Fibroblast of pulmonary artery (primary cell): ENCODE measurements at regions not wholly inside any gene's neighbourhood (a gene's known extent, or its start where the extent isn't known, plus 50 kb on each side); places are given as distances from the start of the nearest gene placed in this dataset.
"Not testable (repeated sequence)": the region's sequence is repeated elsewhere in the genome, so short reads cannot be mapped to it uniquely, and the experiment has no call there.

Source experiments
- DNase-seq: peaks from one replicate; pipeline ENCODE4 v3.0.0-alpha.2; 2010; ENCODE audit warnings: low read depth
- H3K4me3 ChIP-seq: replicated peaks from 2 replicates; pipeline ENCODE4 v1.5.1; 2011; ENCODE audit warnings: low read depth, mild to moderate bottlenecking, control low read depth, low read length, moderate library complexity
- TF ChIP-seq, protein P1 (sequence below): IDR thresholded peaks from 2 replicates; pipeline ENCODE4 v1.5.1; 2011; ENCODE audit warnings: mild to moderate bottlenecking, control low read depth, low read length, inconsistent platforms; ENCODE audit errors: missing control alignments

DNA sequence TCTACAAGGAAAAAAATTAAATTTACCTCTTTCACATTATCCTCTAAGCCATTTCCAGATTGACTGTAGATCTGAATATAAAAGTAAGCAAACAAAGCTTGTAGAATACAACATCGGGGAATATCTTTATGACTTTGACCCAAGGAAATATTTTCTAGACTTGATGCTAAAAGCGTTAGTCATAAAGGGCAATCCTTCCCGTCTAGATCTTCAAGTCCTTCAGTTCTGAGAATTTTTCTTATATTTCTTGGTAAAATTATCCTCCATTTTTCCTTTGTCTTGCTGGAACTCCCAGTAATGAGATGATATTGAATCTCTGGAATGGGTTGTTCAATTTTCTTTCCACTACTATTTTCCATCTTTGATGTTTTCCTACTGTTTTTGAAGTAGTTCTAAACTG, 77.8 kb upstream of the ZNF184 start:
- H3K4me3 ChIP-seq: no peak overlapping the region
- TF ChIP-seq, protein P1, sequence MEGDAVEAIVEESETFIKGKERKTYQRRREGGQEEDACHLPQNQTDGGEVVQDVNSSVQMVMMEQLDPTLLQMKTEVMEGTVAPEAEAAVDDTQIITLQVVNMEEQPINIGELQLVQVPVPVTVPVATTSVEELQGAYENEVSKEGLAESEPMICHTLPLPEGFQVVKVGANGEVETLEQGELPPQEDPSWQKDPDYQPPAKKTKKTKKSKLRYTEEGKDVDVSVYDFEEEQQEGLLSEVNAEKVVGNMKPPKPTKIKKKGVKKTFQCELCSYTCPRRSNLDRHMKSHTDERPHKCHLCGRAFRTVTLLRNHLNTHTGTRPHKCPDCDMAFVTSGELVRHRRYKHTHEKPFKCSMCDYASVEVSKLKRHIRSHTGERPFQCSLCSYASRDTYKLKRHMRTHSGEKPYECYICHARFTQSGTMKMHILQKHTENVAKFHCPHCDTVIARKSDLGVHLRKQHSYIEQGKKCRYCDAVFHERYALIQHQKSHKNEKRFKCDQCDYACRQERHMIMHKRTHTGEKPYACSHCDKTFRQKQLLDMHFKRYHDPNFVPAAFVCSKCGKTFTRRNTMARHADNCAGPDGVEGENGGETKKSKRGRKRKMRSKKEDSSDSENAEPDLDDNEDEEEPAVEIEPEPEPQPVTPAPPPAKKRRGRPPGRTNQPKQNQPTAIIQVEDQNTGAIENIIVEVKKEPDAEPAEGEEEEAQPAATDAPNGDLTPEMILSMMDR: no peak
- no peak for DNase-seq

DNA sequence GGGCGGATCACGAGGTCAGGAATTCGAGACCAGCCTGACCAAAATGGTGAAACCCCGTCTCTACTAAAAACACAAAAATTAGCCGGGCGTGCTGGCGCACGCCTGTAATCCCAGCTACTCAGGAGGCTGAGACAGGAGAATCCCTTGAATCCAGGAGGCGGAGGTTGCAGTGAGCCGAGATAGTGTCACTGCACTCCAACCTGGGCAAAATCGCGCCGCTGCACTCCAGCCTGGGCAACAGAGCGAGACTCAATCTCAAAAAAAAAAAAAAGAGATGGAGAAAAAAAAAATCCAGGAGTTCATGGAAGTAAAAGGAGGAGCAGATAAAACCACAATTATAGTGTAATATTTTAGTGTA, 76.3 kb upstream of the ZNF184 start:
- not testable (repeated sequence) for DNase-seq, H3K4me3 ChIP-seq

DNA sequence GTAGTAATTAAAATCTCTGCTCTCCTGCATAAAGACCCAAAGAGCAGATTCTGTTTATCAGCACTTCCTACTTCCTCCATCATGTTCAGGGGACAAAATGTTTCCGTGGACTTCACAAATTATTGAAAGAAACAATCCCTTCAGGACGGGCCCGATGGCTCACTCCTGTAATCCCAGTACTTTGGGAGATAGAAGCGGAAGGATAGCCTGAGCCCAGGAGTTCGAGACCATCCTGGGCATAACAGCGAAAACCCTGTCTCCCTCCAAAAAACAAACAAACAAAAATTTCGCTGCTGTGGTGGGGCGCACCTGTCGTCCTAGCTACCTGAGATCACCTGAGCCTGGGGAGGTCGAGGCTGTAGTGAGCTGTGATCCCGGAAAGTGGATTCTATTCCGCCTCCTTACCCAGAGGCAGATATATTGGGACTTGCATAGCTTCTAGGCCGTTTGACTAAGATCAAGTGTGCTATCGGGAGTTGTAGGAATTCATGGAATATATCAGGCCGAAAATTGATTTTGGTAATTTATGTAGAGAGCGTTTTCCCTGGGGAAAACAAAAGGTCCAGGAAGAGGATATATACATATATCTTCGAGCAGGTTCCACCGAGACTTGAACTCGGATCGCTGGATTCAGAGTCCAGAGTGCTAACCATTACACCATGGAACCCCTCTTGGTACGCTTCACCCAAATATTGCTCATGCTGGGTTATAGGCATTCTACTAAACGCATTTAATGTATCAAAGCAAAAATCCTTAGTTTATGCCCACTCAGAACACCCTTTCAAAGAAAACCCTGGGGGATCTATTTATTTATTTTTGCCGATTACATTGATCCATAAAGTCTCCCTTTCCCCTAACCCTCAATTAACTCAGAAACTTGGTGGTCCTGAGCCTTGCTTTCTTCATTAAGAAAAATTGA, 74.5 kb upstream of the ZNF184 start:
- peak; percentile 70 for DNase-seq
- H3K4me3 ChIP-seq: peak overlapping the region; percentile 54
- TF ChIP-seq, protein P1: no peak

DNA sequence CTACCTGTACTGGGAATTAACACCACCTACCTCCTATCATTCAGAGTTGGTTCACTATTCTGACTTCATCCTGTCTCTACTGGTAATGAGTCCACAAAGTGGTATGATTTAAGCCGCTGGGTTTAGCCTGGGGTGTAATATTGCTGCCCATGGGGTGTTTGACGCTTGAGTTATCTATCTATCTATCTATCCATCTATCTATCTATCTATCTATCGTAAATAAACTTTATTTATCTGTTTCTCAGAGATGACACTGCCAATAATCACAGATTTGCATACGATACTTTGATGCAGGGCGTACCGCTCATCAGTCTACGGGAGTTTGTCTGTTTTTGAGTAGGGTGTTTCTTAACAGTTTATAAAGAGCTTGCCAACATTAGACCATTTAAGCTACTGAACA, 73.6 kb upstream of the ZNF184 start:
- DNase-seq: no peak
- TF ChIP-seq, protein P1: no peak
- no peak overlapping the region for H3K4me3 ChIP-seq

DNA sequence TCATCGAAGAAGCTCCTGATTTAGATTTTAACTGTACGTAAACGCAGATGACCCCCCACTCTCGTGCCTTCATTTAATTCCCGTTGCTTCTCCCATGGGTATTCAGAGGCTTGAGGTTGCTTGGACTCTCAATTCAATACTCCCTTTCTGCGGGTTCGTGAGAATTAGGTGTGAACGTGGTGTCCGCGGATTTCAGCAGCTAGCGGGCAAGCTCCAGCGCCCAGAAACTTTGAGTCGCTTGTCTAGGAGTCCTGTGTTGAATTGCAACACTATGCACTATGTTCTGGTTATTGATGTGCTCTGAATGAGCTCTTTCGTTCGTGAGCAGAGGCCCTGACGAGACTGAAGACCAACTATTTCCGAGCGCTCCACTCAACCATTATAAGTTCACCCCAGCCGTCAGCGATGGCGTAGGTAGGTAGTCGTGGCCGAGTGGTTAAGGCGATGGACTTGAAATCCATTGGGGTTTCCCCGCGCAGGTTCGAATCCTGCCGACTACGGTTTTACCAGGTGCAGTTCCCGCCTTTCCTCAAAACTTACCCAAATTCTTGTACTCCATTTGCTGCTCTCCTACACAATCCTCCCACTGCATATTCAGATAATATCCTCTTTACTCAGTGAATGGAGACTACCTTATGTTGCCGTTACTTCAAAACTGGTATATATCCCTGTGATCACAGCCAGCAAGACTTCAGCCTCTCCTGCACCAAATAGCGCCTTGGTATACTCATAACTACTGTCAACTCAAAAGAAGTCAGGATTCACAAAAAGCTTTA, 72.6 kb upstream of the ZNF184 start:
- peak overlapping the region; percentile 49 for H3K4me3 ChIP-seq
- peak; percentile 64 for DNase-seq
- TF ChIP-seq, protein P1: no peak

DNA sequence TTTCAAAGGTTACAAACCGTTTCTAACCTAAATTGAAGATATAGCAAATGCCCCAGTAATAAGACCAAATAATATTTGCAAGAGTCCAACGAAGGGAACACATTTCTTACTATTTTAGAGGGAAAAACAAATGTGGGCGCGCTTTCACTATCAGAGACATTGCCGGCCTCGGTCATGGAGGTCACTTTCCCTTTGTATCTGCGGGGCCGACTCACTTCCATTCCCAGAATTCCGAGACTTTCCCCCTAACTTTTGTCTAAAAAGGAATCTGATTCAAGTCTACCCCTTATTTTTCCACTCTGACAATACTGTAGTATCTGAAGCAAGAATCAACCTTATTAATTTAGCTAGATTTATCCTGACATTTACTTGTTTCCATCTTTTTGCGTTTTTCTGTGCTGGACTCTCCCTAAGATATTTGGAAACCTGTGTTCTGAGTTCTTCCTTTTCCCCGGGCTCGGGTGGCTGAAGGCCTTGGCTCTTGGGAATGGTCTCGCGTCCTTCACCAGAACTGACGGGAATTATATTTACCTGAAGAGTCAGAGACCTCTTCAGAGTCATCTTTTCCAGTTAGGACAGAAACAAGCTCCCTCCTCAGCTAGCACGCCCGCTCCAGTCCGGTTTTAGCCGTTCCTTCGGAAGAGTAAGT, 71.8 kb upstream of the ZNF184 start:
- TF ChIP-seq, protein P1: no peak
- no peak for DNase-seq
- peak overlapping the region; percentile 49 for H3K4me3 ChIP-seq

DNA sequence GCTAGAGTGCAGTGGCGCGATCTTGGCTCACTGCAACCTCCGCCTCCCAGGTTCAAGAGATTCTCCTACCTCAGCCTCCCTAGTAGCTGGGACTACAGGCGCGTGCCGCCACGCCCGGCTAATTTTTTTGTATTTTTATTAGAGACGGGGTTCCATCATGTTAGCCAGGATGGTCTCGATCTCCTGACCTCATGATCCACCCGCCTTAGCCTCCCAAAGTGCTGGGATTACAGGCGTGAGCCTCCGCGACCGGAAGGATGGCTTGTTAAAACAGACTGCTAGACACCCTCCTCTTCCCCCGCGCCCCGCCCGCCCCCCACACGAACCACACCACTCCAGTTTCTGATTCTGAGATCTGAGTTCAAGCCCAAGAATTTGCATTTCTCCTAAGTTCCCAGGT, 71.2 kb upstream of the ZNF184 start:
- peak overlapping the region; percentile 49 for H3K4me3 ChIP-seq
- DNase-seq: not testable (repeated sequence)
